ENCODE measurements at regions not wholly inside any gene's neighbourhood (a gene's known extent, or its start where the extent isn't known, plus 50 kb on each side); places are given as distances from the start of the nearest gene placed in this dataset.
A peak's percentile ranks its signal among the peaks of the same experiment; 100 is the strongest.

DNA sequence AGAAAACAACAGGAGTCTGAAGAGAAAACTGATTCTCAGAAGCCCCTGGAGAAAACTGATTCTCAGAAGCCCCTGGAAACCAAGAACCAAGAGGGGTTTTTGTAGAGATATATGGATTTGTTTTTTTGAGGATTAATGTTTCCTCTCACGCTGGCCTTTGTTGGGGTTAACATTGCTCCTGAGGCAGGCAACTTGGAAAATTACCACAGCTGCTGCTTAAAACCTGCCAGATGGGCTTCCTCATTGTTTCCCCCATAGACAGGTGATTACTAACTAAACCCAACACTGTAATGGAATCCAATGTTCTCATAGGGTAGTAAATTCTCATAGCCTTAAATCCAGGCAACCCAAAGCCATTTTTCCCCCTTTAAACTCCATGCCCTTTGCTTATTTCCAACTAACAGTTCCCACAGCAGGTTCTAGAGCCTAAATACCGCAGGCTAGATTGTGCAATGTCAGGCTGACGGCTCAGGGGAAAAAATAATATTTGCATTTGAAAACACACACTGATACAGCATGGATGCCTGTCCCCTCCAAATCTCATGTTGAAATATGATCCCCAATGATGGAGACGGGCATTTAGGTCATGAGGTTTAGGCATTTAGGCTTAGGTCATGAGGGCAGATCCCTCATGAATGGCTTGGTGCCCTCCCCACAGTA lies 272.3 kb upstream of the PKDCC start:
- DNase-seq (no peak), ATAC-seq (no peak)
- Histone ChIP-seq H3K27ac (no peak overlapping the region), H3K36me3 (no peaks in the 10 kb centered on the region), H3K27me3 (peaks cover 0 to 5% (median 0%) of the 10 kb centered on the region in 7 donors), H3K9me3 (peaks cover 0 to 6% (median 0%) of the 10 kb centered on the region in 11 donors), H3K4me3 (no peak overlapping the region), H3K4me1 (peaks cover 0 to 5% (median 0%) of the 10 kb centered on the region in 9 donors)
- intact Hi-C loops (cut with DNase I), result loop anchor here in 1 of 10 donors (10.0 kb wide), 1 partner anchor 361 kb away; no protein-coding TSS in a partner anchor
- WGBS, 2 donors, result 71 to 81% methylated on average over 4 of the region's 4 CpGs
- TF ChIP-seq, protein P1, sequence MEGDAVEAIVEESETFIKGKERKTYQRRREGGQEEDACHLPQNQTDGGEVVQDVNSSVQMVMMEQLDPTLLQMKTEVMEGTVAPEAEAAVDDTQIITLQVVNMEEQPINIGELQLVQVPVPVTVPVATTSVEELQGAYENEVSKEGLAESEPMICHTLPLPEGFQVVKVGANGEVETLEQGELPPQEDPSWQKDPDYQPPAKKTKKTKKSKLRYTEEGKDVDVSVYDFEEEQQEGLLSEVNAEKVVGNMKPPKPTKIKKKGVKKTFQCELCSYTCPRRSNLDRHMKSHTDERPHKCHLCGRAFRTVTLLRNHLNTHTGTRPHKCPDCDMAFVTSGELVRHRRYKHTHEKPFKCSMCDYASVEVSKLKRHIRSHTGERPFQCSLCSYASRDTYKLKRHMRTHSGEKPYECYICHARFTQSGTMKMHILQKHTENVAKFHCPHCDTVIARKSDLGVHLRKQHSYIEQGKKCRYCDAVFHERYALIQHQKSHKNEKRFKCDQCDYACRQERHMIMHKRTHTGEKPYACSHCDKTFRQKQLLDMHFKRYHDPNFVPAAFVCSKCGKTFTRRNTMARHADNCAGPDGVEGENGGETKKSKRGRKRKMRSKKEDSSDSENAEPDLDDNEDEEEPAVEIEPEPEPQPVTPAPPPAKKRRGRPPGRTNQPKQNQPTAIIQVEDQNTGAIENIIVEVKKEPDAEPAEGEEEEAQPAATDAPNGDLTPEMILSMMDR (IDR thresholded peaks at IDR 0.05), result no peak

DNA sequence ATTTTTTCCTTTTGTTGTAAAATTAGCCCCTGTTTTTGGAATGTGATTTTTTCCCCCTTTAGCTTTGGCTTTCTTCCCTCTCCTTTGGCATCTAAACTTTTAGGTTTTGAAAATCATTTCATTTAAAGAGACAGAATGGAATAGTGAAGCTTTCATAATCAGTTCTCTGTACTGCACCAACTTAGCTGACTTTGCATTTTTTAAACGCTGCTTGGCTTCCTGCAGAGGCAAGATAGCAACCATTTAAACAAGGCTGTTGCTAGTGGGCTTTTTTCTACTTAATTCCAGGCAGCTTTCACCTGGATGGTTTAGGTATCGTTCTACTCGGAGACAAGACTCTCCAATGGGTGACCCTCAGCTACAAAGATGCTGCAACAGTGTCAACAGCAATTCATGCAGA lies 267.9 kb upstream of the PKDCC start:
- Histone ChIP-seq H3K4me3 (no peak overlapping the region), H3K27ac (no peak overlapping the region), H3K9me3 (peaks cover 0 to 6% (median 0%) of the 10 kb centered on the region in 11 donors), H3K4me1 (peaks cover 0 to 5% (median 0%) of the 10 kb centered on the region in 9 donors), H3K27me3 (no peaks in the 10 kb centered on the region), H3K36me3 (no peaks in the 10 kb centered on the region)
- intact Hi-C loops (cut with DNase I), result loop anchor here in 5 of 10 donors (5.0 to 10.0 kb wide), 4 partner anchors 365 to 1875 kb away; no protein-coding TSS in a partner anchor
- DNase-seq, result no peak
- TF ChIP-seq, protein P1 (IDR thresholded peaks at IDR 0.05), result no peak
- WGBS, 2 donors, result 49 to 53% methylated on average over 3 of the region's 3 CpGs
- no peak for ATAC-seq

DNA sequence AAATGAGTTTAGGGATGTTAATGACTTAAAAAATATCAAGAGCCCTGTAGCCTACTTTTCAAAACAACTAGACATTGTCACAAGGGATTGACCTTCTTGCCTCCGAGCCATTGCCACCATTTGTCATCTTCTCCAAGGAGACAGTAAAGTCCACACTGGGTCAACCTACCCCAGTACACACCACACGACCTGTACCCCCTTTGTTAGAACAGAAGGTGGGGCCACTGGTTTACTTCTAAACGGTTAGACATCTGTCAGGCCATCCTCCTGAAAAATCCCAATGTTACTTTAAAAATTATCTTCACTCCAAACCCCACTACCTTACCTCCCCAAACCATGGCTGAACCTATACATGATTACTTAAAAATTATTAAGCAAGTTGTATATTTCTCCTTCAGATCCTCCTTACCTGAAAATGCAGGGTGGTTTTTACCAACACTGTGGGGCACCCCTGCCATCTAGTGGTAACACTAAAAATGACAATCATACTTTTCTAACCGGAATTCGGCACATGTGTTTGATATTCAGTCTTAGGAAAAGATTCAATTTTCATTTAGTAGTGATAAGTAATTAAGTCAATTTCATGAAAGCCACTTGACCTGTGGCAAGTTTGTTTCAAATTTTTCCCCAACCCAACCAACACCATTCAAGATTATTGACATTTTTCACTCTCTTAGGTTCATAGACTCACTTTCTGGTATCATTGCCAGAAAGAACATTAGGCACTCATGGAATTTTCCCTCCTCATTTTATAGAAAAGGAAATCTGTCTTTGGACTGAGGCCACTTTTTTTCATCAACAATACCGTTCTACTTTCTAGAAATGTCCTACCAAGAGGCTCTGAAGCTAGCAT lies 265.3 kb upstream of the PKDCC start:
- Histone ChIP-seq H3K27me3 (peaks cover 0 to 5% (median 0%) of the 10 kb centered on the region in 7 donors), H3K4me3 (no peak overlapping the region), H3K4me1 (peaks cover 0 to 5% (median 0%) of the 10 kb centered on the region in 9 donors), H3K36me3 (no peaks in the 10 kb centered on the region), H3K9me3 (no peaks in the 10 kb centered on the region), H3K27ac (no peak overlapping the region)
- ATAC-seq (peak in 2 of 8 donors; percentile 20 to 48), DNase-seq (peak in 1 of 2 donors; percentile 16)
- intact Hi-C loops (cut with DNase I), result loop anchor here in 6 of 10 donors (2.0 to 10.0 kb wide), 6 partner anchors 368 to 1878 kb away; no protein-coding TSS in a partner anchor
- TF ChIP-seq, protein P1 (IDR thresholded peaks at IDR 0.05), result peak; percentile 77 to 95 (median 86)
- WGBS, 2 donors, result 30 to 32% methylated on average over 6 of the region's 6 CpGs

DNA sequence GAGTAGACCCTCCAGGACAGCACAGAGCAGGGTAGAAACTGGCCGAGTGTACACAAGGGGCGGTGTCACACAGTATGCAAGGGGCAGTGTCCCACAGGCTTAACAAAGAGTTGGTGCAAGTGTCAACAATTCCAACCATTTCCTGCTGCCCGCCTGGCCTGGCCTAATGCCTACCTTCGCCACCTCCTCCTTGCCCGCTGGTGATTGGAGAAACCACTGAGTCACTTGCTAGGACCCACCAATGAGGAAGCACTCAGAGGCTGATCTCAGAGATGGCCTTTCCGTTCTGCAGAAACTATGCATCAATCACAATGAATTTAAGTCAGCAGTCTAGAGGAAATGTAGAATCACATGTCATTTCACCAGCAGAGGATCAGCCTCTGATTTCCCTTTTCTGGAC lies 263.3 kb upstream of the PKDCC start:
- intact Hi-C loops (cut with DNase I), result loop anchor here in 5 of 10 donors (5.0 to 10.0 kb wide), 4 partner anchors 370 to 1880 kb away; no protein-coding TSS in a partner anchor
- no peak for DNase-seq
- H3K4me3 ChIP-seq, result no peak overlapping the region
- no peaks in the 10 kb centered on the region for H3K36me3 ChIP-seq
- H3K27me3 ChIP-seq, result peaks cover 0 to 5% (median 0%) of the 10 kb centered on the region in 7 donors
- no peaks in the 10 kb centered on the region for H3K9me3 ChIP-seq
- no peak overlapping the region for H3K27ac ChIP-seq
- ATAC-seq, result no peak
- peaks cover 0 to 5% (median 0%) of the 10 kb centered on the region in 9 donors for H3K4me1 ChIP-seq
- WGBS, 2 donors, result 76 to 85% methylated on average over 6 of the region's 6 CpGs
- TF ChIP-seq, protein P1 (IDR thresholded peaks at IDR 0.05), result no peak

All from heart right ventricle (tissue), 16 donors.